ENCODE measurements at regions not wholly inside any gene's neighbourhood (a gene's known extent, or its start where the extent isn't known, plus 50 kb on each side); places are given as distances from the start of the nearest gene placed in this dataset.

- TF ChIP-seq GABPA (IDR thresholded peaks at IDR 0.05; ENCODE audit: low read depth) (no peak), RCOR1 (IDR thresholded peaks at IDR 0.05; ENCODE audit: low read length) (no peak), USF2 (IDR thresholded peaks at IDR 0.05; ENCODE audit: borderline replicate concordance, low read depth, low read length) (no peak)
Measured at GRCh38 chr6:44011350-44011920, 115.8 kb downstream of the MRPL14 start (continued).

GRCh38 chr6:44010411-44011349 lies 116.6 kb downstream of the MRPL14 start:
- Histone ChIP-seq H3F3A (replicated peaks; ENCODE audit: insufficient read depth) (peaks cover 26% of the 10 kb centered on the region), H3K9me2 (no peaks in the 10 kb centered on the region), H3K79me2 (ENCODE audit: insufficient read depth) (no peaks in the 10 kb centered on the region), H3K27ac (ENCODE audit: low read depth in 2 of 2, low read length in 1 of 2) (peak overlapping the region; percentile 2 to 80; a peak in 3 of 4 replicates), H3K9ac (peak overlapping the region; percentile 2; the same call in 1 of the 2 replicates), H3K4me1 (ENCODE audit: control insufficient read depth in 1 of 2, insufficient read depth in 2 of 2, low read depth in 1 of 2, low read length in 1 of 2) (peaks cover 23 to 33% of the 10 kb centered on the region in 2 experiments; a peak in 3 of 4 replicates), H3K4me3 (ENCODE audit: low read depth in 2 of 2, low read length in 1 of 2) (no peak overlapping the region), H2AFZ (ENCODE audit: low read depth) (no peak overlapping the region), H3K4me2 (peak overlapping the region; percentile 54), H3K27me3 (ENCODE audit: insufficient read depth) (no peaks in the 10 kb centered on the region), H3K36me3 (replicated peaks in 1 of 2; ENCODE audit: control insufficient read depth in 1 of 2, insufficient read depth in 2 of 2, low read length in 1 of 2) (no peaks in the 10 kb centered on the region), H3K9me3 (no peaks in the 10 kb centered on the region), H4K20me1 (ENCODE audit: insufficient read depth) (no peaks in the 10 kb centered on the region)
- no peak for DNase-seq
- 48% methylated on average over 9 of the region's 11 CpGs for WGBS (ENCODE audit: low lambda C conversion rate)
- POLR2A ChIA-PET = interaction anchor here (1.0 kb wide), 1 partner anchor 9 kb away, joined by 3 read pairs; no protein-coding TSS in a partner anchor
- CTCF ChIA-PET = interaction anchor here (0.6 to 3.1 kb wide), 7 partner anchors 16 to 241 kb away, joined by 3 to 15 read pairs (median 4); partner anchors contain the start of gene VEGFA
- peak; percentile 58; the same call in 1 of the 2 replicates for TF ChIP-seq REST (IDR thresholded peaks at IDR 0.05; ENCODE audit: low read depth, low read length)
- peak; percentile 55; the same call in 1 of the 2 replicates for TF ChIP-seq NFIC (IDR thresholded peaks at IDR 0.05; ENCODE audit: borderline replicate concordance)
- 0 out of 2 replicates have a peak, but pooled peaks have one; percentile 22 for TF ChIP-seq SIN3A (IDR thresholded peaks at IDR 0.05; ENCODE audit: borderline replicate concordance, low read depth, low read length)
- no peak; the same call in 1 of the 2 replicates for TF ChIP-seq JUND (IDR thresholded peaks at IDR 0.05)
- peak; percentile 89 for TF ChIP-seq TCF12 (IDR thresholded peaks at IDR 0.05)
- TF ChIP-seq ELF1 (IDR thresholded peaks at IDR 0.05) = no peak
- TF ChIP-seq FOSL2 (IDR thresholded peaks at IDR 0.05; ENCODE audit: borderline replicate concordance, low read depth) = peak; percentile 81
- no peak for TF ChIP-seq EZH2phosphoT487 (IDR thresholded peaks at IDR 0.05; ENCODE audit: borderline replicate concordance, low read depth)
- TF ChIP-seq IRF3 (IDR thresholded peaks at IDR 0.05; ENCODE audit: low read depth, low read length) = no peak
- no peak for TF ChIP-seq CHD2 (IDR thresholded peaks at IDR 0.05; ENCODE audit: low read length, partially characterized antibody)
- TF ChIP-seq TEAD4 (IDR thresholded peaks at IDR 0.05; ENCODE audit: borderline replicate concordance, insufficient read depth) = no peak
- TF ChIP-seq RXRA (IDR thresholded peaks at IDR 0.05; ENCODE audit: borderline replicate concordance, low read depth) = peak; percentile 72; the same call in 1 of the 2 replicates
- no peak for TF ChIP-seq EP300 (IDR thresholded peaks at IDR 0.05; ENCODE audit: borderline replicate concordance in 1 of 2, low read depth in 1 of 2, low read length in 1 of 2)
- TF ChIP-seq CTCF (IDR thresholded peaks at IDR 0.05) = 0 out of 2 replicates have a peak, but pooled peaks have one; percentile 9
- no peak for TF ChIP-seq GATA2 (CRISPR knock-in tag; IDR thresholded peaks at IDR 0.05)
- peak; percentile 9; the same call in 1 of the 2 replicates for TF ChIP-seq RAD21 (IDR thresholded peaks at IDR 0.05; ENCODE audit: low read length)
- peak; percentile 31; the same call in 1 of the 2 replicates for TF ChIP-seq POLR2AphosphoS5 (IDR thresholded peaks at IDR 0.05; ENCODE audit: low read depth, low read length)

All from SK-N-SH (cell line).